ENCODE measurements at regions not wholly inside any gene's neighbourhood (a gene's known extent, or its start where the extent isn't known, plus 50 kb on each side); places are given as distances from the start of the nearest gene placed in this dataset.

DNA sequence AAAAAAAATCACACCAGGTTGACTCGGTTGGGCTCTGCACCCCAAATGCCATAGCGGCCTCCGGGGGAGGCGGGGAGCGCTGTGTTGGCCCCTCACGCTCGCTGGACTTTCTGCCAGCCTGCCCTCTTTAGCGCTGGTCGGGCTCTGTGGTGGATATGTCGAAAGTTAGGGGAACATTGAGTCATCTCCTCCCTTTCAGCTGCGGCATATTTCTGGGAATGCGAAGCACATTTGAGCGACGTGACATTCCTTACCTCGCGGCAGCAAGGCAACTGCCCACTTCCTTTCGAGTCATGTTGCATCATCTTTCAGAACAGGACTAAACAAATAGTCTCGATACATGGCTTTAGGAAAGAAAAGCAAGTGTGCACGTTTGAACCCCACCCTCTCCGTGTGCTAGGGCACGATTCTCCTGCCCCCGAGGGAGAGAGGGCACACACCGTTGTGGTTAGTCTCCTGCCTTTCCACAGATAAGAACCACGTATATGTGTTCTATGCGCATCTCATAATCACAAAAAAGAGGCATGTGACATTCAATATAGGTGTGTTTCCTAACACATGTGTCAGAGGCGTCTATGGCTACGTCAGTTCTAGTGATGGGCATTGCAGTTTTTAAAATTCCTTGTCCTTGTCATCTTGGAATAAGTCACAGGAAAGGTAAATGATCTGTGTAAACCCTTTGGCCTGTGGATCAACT lies 105.9 kb upstream of the SLC45A1 start (continued):
- TF ChIP-seq KIAA2018 (CRISPR knock-in tag; IDR thresholded peaks at IDR 0.05; ENCODE audit: borderline replicate concordance) = no peak
- TF ChIP-seq NFATC3 (CRISPR knock-in tag; IDR thresholded peaks at IDR 0.05) = peak; percentile 76; the same call in 1 of the 2 replicates
- TF ChIP-seq NFE2 (CRISPR knock-in tag; IDR thresholded peaks at IDR 0.05) = no peak
- peak; percentile 62; the same call in 1 of the 2 replicates for TF ChIP-seq ZXDC (CRISPR knock-in tag; IDR thresholded peaks at IDR 0.05)
- peak; percentile 63; the same call in 1 of the 2 replicates for TF ChIP-seq ZBTB44 (CRISPR knock-in tag; IDR thresholded peaks at IDR 0.05)
- TF ChIP-seq RBM22 (optimal IDR thresholded peaks at IDR 0.05; ENCODE audit: low read length) = no peak
- TF ChIP-seq KDM6A (CRISPR knock-in tag; IDR thresholded peaks at IDR 0.05; ENCODE audit: low read depth) = peak; percentile 66
- peak; percentile 4 to 35; a peak in 1 of 4 replicates for TF ChIP-seq MAFK (conservative IDR thresholded peaks at IDR 0.05 in 1 of 2, IDR thresholded peaks at IDR 0.05 in 1 of 2; ENCODE audit: low read length in 2 of 2)
- peak; percentile 43; the same call in 1 of the 2 replicates for TF ChIP-seq ZSCAN25 (CRISPR knock-in tag; IDR thresholded peaks at IDR 0.05)
- TF ChIP-seq CHD2 (IDR thresholded peaks at IDR 0.05; ENCODE audit: low read depth, low read length) = no peak; the same call in 1 of the 2 replicates
- no peak for TF ChIP-seq RAD21 (CRISPR knock-in tag; IDR thresholded peaks at IDR 0.05)
- TF ChIP-seq SRSF1 (optimal IDR thresholded peaks at IDR 0.05; ENCODE audit: low read depth, low read length) = peak; percentile 64
- TF ChIP-seq MBD4 (IDR thresholded peaks at IDR 0.05; ENCODE audit: borderline replicate concordance, low read length) = peak; percentile 86; the same call in 1 of the 2 replicates
- 0 out of 3 replicates have a peak, but pooled peaks have one; percentile 56 for TF ChIP-seq MXI1 (IDR thresholded peaks at IDR 0.05; ENCODE audit: borderline replicate concordance, low read depth, low read length)
- no peak for TF ChIP-seq HOXA7 (CRISPR knock-in tag; IDR thresholded peaks at IDR 0.05)
- TF ChIP-seq JUND (CRISPR knock-in tag; IDR thresholded peaks at IDR 0.05) = peak; percentile 97
- TF ChIP-seq KDM2A (CRISPR knock-in tag; IDR thresholded peaks at IDR 0.05; ENCODE audit: borderline replicate concordance, low read depth) = peak; percentile 88
- TF ChIP-seq HNRNPL (IDR thresholded peaks at IDR 0.05; ENCODE audit: low read depth, low read length) = peak; percentile 97
